A673 (cell line): ENCODE measurements at regions not wholly inside any gene's neighbourhood (a gene's known extent, or its start where the extent isn't known, plus 50 kb on each side); places are given as distances from the start of the nearest gene placed in this dataset.

ENCODE experiments used
- BruUV-seq: library from RNA; stranded (reverse); fragments of 400-500 nt; replicated peaks from 2 replicates; lab custom pipeline; 2021; lab: Mats Ljungman, UMichigan
- CTCF ChIA-PET: fragments of 300-600 bp; sonication (Branson Sonifier 250); formaldehyde crosslinking; loops from one replicate; lab custom pipeline; 2022; ENCODE audit warnings: antibody characterized with exemption; lab: Charles Lee
- POLR2A ChIA-PET: fragments of 300-600 bp; sonication (Branson Sonifier 250); formaldehyde crosslinking; loops from one replicate; lab custom pipeline; 2022; ENCODE audit warnings: antibody characterized with exemption; ENCODE audit not compliant: low non-redundant PET; lab: Charles Lee
- DNase-seq: peaks from one replicate; pipeline ENCODE4 v3.0.0-alpha.2; 2015; ENCODE audit warnings: low spot score
- H3K27ac ChIP-seq: fragments of 200-600 bp; sonication (generic); 2 replicates; pipeline ENCODE4 v1.5.1; 2016; ENCODE audit warnings: mixed run types, low read depth, mild to moderate bottlenecking, mixed read lengths, antibody characterized with exemption, low read length; ENCODE audit not compliant: poor library complexity, severe bottlenecking
- H3K27me3 ChIP-seq: fragments of 200-600 bp; sonication (generic); replicated peaks from 2 replicates; pipeline ENCODE4 v1.6.1; 2017; ENCODE audit warnings: mixed run types, low read depth, mild to moderate bottlenecking, mixed read lengths, antibody characterized with exemption, low read length; ENCODE audit not compliant: insufficient read depth, poor library complexity
- H3K36me3 ChIP-seq: fragments of 200-600 bp; sonication (generic); 2 replicates; pipeline ENCODE4 v1.6.1; 2016; ENCODE audit warnings: mixed run types, mild to moderate bottlenecking, mixed read lengths, antibody characterized with exemption, low read length; ENCODE audit not compliant: insufficient read depth, poor library complexity, severe bottlenecking
- H3K4me1 ChIP-seq: fragments of 200-600 bp; sonication (generic); 2 replicates; pipeline ENCODE4 v1.6.1; 2017; ENCODE audit warnings: mixed run types, mild to moderate bottlenecking, mixed read lengths, antibody characterized with exemption, low read length; ENCODE audit not compliant: insufficient read depth, poor library complexity, severe bottlenecking
- H3K4me3 ChIP-seq: fragments of 200-600 bp; sonication (generic); 2 replicates; pipeline ENCODE4 v1.5.1; 2016; ENCODE audit warnings: low read depth, mixed run types, mild to moderate bottlenecking, mixed read lengths, low read length; ENCODE audit not compliant: poor library complexity, severe bottlenecking
- H3K9me3 ChIP-seq: fragments of 200-600 bp; sonication (generic); 2 replicates; pipeline ENCODE4 v1.6.1; 2016; ENCODE audit warnings: mixed run types, low read depth, mild to moderate bottlenecking, mixed read lengths, antibody characterized with exemption, low read length; ENCODE audit not compliant: poor library complexity, severe bottlenecking
- EZH2 ChIP-seq: fragments of 200-600 bp; sonication (generic); IDR thresholded peaks from 2 replicates; pipeline ENCODE4 v1.6.1; 2017; ENCODE audit warnings: borderline replicate concordance, low read depth, mild to moderate bottlenecking, mixed read lengths, antibody characterized with exemption, low read length; ENCODE audit not compliant: poor library complexity, severe bottlenecking
- intact Hi-C: fragments of 100-400 bp; cut with micrococcal nuclease; formaldehyde crosslinking; loops from one replicate; pipeline ENCODE4 v1.10.0; 2022; ENCODE audit not compliant: unreplicated experiment
- TF ChIP-seq, protein P1 (sequence below): fragments of 300-800, 200-600 bp; sonication (generic); conservative IDR thresholded peaks from 2 replicates; pipeline ENCODE4 v1.5.1; 2017; ENCODE audit warnings: low read depth, mild to moderate bottlenecking, antibody characterized with exemption, low read length, moderate library complexity, mixed read lengths

GRCh38 chr3:159277814-159278213 lies 476.0 kb downstream of the MFSD1 start:
- DNase-seq, result no peak
- intact Hi-C loops, result no loop called here
- Histone ChIP-seq H3K36me3 (no peaks in the 10 kb centered on the region), H3K27me3 (peaks cover 29% of the 10 kb centered on the region), H3K4me3 (no peak overlapping the region), H3K4me1 (no peaks in the 10 kb centered on the region), H3K9me3 (no peaks in the 10 kb centered on the region), H3K27ac (no peak overlapping the region)
- CTCF ChIA-PET, result no interaction called here
- TF ChIP-seq EZH2, result no peak
- TF ChIP-seq, protein P1, sequence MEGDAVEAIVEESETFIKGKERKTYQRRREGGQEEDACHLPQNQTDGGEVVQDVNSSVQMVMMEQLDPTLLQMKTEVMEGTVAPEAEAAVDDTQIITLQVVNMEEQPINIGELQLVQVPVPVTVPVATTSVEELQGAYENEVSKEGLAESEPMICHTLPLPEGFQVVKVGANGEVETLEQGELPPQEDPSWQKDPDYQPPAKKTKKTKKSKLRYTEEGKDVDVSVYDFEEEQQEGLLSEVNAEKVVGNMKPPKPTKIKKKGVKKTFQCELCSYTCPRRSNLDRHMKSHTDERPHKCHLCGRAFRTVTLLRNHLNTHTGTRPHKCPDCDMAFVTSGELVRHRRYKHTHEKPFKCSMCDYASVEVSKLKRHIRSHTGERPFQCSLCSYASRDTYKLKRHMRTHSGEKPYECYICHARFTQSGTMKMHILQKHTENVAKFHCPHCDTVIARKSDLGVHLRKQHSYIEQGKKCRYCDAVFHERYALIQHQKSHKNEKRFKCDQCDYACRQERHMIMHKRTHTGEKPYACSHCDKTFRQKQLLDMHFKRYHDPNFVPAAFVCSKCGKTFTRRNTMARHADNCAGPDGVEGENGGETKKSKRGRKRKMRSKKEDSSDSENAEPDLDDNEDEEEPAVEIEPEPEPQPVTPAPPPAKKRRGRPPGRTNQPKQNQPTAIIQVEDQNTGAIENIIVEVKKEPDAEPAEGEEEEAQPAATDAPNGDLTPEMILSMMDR, result no peak
- no TSS peak for BruUV-seq
- POLR2A ChIA-PET, result no interaction called here

GRCh38 chr3:159280386-159281191 lies 478.7 kb downstream of the MFSD1 start:
- intact Hi-C loops, result no loop called here
- Histone ChIP-seq H3K4me1 (no peaks in the 10 kb centered on the region), H3K27me3 (peaks cover 23% of the 10 kb centered on the region), H3K27ac (no peak overlapping the region), H3K9me3 (no peaks in the 10 kb centered on the region), H3K36me3 (no peaks in the 10 kb centered on the region), H3K4me3 (no peak overlapping the region)
- no peak for TF ChIP-seq EZH2
- TF ChIP-seq, protein P1, result no peak
- no TSS peak for BruUV-seq
- DNase-seq, result no peak
- CTCF ChIA-PET, result no interaction called here
- POLR2A ChIA-PET, result no interaction called here

GRCh38 chr3:159293493-159293892 lies 491.6 kb downstream of the MFSD1 start:
- DNase-seq, result no peak
- no peaks in the 10 kb centered on the region for H3K9me3 ChIP-seq
- H3K4me3 ChIP-seq, result no peak overlapping the region
- intact Hi-C loops, result no loop called here
- no TSS peak for BruUV-seq
- TF ChIP-seq, protein P1, result no peak
- no peak for TF ChIP-seq EZH2
- POLR2A ChIA-PET, result no interaction called here
- H3K27ac ChIP-seq, result no peak overlapping the region
- no peaks in the 10 kb centered on the region for H3K36me3 ChIP-seq
- CTCF ChIA-PET, result no interaction called here
- peaks cover 11% of the 10 kb centered on the region for H3K27me3 ChIP-seq
- H3K4me1 ChIP-seq, result no peaks in the 10 kb centered on the region
